Chondrocyte (in vitro differentiated cells): ENCODE measurements at regions not wholly inside any gene's neighbourhood (a gene's known extent, or its start where the extent isn't known, plus 50 kb on each side); places are given as distances from the start of the nearest gene placed in this dataset.

ENCODE experiments used
- DNase-seq: peaks from one replicate; pipeline ENCODE4 v3.0.0; 2021; ENCODE audit warnings: mixed read lengths, low spot score
- H3K27ac Mint-ChIP-seq: one replicate; pipeline ENCODE4 v1.8.0; 2021; ENCODE audit warnings: mild to moderate bottlenecking, moderate library complexity, mixed read lengths; ENCODE audit not compliant: unreplicated experiment
- H3K27me3 Mint-ChIP-seq: 2 replicates; pipeline ENCODE4 v1.8.0; 2021; ENCODE audit warnings: low read depth, mixed read lengths
- H3K36me3 Mint-ChIP-seq: 2 replicates; pipeline ENCODE4 v1.8.0; 2021; ENCODE audit warnings: low read depth, mixed read lengths
- H3K4me1 Mint-ChIP-seq: 2 replicates; pipeline ENCODE4 v1.8.0; 2021; ENCODE audit warnings: low read depth, mild to moderate bottlenecking, mixed read lengths
- H3K4me3 Mint-ChIP-seq: one replicate; pipeline ENCODE4 v1.8.0; 2021; ENCODE audit warnings: mild to moderate bottlenecking, moderate library complexity, mixed read lengths; ENCODE audit not compliant: unreplicated experiment
- H3K9me3 Mint-ChIP-seq: 2 replicates; pipeline ENCODE4 v1.8.0; 2021; ENCODE audit warnings: low read depth, mixed read lengths
- TF ChIP-seq, protein P1 (sequence below): fragments of 200-600 bp; sonication (generic); IDR thresholded peaks from 2 replicates; pipeline ENCODE4 v1.5.0; 2021; ENCODE audit warnings: antibody characterized with exemption, mild to moderate bottlenecking, moderate library complexity

DNA sequence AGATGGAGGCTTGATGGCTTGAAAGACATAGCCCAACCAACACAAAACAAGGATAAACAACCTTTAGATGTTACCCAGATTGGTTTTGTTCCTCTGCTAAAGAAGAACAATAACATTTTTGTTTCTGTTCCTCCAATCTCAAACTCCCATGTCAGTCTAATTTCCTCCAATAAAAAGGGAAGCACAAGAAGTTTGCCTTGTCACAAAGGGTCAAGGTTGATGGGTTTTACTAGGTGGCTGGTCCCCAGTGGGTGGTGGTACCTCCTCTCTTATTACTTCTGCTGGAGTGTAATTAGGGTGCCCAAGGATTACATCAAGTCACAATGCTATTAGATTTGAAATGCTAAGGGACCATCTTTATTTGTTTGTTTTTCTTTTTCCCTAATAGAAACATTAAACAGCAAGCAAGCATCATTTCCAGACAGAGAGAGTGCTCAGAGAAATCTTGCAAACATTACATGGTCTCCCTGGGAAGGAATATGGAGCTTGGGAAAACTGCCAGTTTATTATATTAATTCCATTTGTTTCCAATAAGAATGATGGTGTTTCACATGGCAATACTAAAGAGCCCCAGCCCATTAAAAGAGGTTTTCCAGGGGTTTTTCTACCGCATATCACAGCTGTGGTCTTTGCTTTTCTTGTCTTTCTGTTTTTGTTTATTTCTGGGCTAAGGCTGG, 78.3 kb upstream of the AOAH start:
- no peak overlapping the region for H3K4me3 Mint-ChIP-seq
- H3K27ac Mint-ChIP-seq, result no peak overlapping the region
- H3K36me3 Mint-ChIP-seq, result peaks cover 2% of the 10 kb centered on the region
- H3K9me3 Mint-ChIP-seq, result peaks cover 5% of the 10 kb centered on the region
- peaks cover 4% of the 10 kb centered on the region for H3K27me3 Mint-ChIP-seq
- no peak for DNase-seq
- H3K4me1 Mint-ChIP-seq, result no peaks in the 10 kb centered on the region
- TF ChIP-seq, protein P1, sequence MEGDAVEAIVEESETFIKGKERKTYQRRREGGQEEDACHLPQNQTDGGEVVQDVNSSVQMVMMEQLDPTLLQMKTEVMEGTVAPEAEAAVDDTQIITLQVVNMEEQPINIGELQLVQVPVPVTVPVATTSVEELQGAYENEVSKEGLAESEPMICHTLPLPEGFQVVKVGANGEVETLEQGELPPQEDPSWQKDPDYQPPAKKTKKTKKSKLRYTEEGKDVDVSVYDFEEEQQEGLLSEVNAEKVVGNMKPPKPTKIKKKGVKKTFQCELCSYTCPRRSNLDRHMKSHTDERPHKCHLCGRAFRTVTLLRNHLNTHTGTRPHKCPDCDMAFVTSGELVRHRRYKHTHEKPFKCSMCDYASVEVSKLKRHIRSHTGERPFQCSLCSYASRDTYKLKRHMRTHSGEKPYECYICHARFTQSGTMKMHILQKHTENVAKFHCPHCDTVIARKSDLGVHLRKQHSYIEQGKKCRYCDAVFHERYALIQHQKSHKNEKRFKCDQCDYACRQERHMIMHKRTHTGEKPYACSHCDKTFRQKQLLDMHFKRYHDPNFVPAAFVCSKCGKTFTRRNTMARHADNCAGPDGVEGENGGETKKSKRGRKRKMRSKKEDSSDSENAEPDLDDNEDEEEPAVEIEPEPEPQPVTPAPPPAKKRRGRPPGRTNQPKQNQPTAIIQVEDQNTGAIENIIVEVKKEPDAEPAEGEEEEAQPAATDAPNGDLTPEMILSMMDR, result no peak

DNA sequence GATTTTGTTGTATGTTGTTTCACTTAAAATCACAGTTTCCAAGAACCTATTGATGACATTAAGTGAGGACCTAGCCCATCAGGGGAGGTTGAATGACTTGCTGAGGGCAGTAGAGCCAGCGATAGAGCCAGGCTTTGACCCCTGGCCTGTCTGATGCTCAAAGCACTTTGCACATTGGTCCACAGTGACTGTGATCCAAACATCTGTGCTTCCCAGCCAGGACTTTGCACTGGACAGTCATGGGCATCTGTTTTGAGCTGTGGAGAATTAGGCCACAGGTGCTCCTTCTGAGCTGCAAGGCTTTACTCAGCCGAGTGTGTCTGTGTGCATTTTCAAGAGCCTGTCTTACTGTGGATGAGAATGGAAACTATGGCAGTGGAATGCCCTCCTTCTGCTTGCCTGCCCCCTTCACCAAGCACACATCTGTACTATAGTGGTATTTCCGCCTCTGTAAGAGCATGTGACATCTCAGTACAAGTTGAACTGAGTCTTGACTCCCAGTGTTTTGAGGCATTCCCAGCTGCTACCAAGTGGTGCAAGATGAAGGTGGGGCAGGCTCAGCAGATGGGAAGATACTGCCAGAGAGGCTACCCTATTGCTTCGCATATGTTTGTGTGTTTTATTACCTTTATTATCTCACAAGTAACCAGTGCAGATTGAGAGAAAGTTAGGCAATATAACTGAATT, 72.7 kb upstream of the AOAH start:
- peaks cover 2% of the 10 kb centered on the region for H3K36me3 Mint-ChIP-seq
- no peak overlapping the region for H3K27ac Mint-ChIP-seq
- no peaks in the 10 kb centered on the region for H3K4me1 Mint-ChIP-seq
- DNase-seq, result no peak
- TF ChIP-seq, protein P1, result no peak
- H3K9me3 Mint-ChIP-seq, result peaks cover 5% of the 10 kb centered on the region
- no peak overlapping the region for H3K4me3 Mint-ChIP-seq
- peaks cover 2% of the 10 kb centered on the region for H3K27me3 Mint-ChIP-seq

DNA sequence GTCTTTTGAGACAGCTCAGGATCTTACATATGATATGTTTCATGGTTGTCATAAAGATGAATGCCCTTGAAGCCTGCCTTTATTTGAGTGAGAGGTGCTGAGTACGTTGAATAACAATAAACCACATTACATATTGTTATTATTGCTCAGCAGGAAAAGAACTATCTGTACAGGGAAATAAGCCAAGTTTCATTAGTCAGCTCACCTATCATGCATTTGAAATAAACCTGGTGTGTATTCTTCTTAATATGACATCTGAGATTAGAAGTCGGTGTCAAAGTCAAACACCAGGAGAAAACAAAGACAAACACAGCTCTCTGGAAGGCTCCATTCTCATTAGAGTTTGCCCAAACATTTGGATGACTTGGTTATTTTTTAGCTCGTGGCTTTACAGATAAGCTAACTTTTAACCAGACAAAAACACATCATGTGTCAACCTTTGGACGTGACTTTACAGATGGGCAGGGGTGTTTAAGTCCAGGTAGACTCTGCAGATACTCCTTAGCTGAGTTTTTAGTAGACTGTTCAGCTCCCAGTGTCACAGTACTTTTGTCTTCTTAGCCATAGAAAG, 71.2 kb upstream of the AOAH start:
- TF ChIP-seq, protein P1, result no peak
- no peak overlapping the region for H3K27ac Mint-ChIP-seq
- no peak for DNase-seq
- H3K9me3 Mint-ChIP-seq, result peaks cover 5% of the 10 kb centered on the region
- H3K36me3 Mint-ChIP-seq, result peaks cover 2% of the 10 kb centered on the region
- no peak overlapping the region for H3K4me3 Mint-ChIP-seq
- peaks cover 2% of the 10 kb centered on the region for H3K27me3 Mint-ChIP-seq
- no peaks in the 10 kb centered on the region for H3K4me1 Mint-ChIP-seq

DNA sequence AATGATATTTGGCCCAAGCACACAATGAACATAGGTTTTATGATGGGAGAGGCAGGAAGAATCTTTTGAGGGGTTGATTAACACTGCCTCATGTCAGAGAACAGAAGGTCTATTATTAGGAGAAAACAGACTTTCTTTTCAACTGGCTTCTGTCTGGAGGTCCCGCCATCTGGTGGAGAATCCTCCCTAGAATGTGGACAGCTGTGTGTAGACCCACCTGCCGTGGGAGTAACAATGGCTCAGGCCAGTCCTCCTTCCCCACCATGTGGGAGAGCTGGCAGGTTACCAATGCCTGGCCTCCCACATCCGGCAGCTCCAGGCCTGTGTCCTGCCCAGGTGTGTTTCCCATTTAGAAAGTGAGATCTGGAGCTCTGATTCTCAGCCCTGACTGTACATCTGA, 70.4 kb upstream of the AOAH start:
- H3K27ac Mint-ChIP-seq, result no peak overlapping the region
- H3K36me3 Mint-ChIP-seq, result peaks cover 2% of the 10 kb centered on the region
- TF ChIP-seq, protein P1, result no peak
- H3K27me3 Mint-ChIP-seq, result peaks cover 2% of the 10 kb centered on the region
- DNase-seq, result no peak
- no peak overlapping the region for H3K4me3 Mint-ChIP-seq
- H3K9me3 Mint-ChIP-seq, result peaks cover 5% of the 10 kb centered on the region
- H3K4me1 Mint-ChIP-seq, result peaks cover 6% of the 10 kb centered on the region

DNA sequence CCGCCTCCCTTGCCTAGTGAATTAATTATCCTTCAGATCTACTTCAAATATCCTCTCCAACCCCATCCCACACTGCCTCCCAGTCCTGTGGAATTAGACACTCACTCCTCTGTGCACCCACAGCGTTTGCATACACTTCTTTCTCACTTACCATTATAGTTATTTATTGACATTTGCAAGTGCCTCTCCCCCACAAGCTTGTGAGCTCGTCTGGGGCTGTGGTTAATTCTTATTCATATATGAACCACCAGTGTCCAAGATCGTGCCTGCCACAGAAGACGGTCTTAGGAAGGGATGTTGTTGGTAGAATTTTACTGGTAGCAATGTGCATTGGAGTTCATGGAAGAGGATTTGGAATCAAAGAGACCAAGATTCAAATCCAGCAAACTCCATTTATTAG, 68.1 kb upstream of the AOAH start:
- TF ChIP-seq, protein P1, result no peak
- H3K4me1 Mint-ChIP-seq, result peaks cover 6% of the 10 kb centered on the region
- no peaks in the 10 kb centered on the region for H3K36me3 Mint-ChIP-seq
- no peak overlapping the region for H3K27ac Mint-ChIP-seq
- DNase-seq, result no peak
- H3K4me3 Mint-ChIP-seq, result no peak overlapping the region
- H3K27me3 Mint-ChIP-seq, result peaks cover 2% of the 10 kb centered on the region
- no peaks in the 10 kb centered on the region for H3K9me3 Mint-ChIP-seq
